ENCODE measurements at regions not wholly inside any gene's neighbourhood (a gene's known extent, or its start where the extent isn't known, plus 50 kb on each side); places are given as distances from the start of the nearest gene placed in this dataset.
"Not testable (repeated sequence)": the region's sequence is repeated elsewhere in the genome, so short reads cannot be mapped to it uniquely, and the experiment has no call there.

- TF ChIP-seq CTCF (IDR thresholded peaks at IDR 0.05; ENCODE audit: low read length, missing control alignments) = no peak
- no peak overlapping the region for H3K4me3 ChIP-seq (replicated peaks; ENCODE audit: low read depth, low read length)
- no peak for DNase-seq (ENCODE audit: low read depth)
Measured at GRCh38 chr6:28661097-28661713, 135.5 kb downstream of the GPX5 start.

DNA sequence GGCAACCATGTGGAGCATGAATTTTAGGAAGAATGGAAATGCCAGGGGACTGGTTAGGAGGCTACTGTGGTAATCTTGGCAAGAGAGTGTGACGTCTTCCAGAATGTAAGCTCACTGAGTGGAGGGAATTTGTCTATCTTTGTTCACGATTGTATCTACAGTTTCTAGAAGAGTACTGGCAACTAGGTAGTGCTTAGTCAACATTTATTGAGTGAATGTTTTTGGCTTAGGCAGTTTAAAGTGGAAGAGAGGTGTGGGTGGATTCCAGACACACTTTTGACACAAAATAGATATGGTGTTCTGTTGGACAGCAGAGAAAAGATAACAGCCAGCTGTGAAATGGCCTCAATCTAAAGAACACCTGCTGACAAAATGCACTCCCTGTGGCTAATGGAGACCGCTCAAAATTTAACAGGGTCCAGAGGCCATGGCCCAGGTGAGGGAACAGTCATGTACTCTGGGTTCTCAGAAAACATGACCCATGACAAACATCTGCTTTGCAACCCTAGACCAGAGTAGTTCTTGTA, 139.3 kb downstream of the GPX5 start:
- TF ChIP-seq CTCF (IDR thresholded peaks at IDR 0.05; ENCODE audit: low read length, missing control alignments) = no peak
- H3K4me3 ChIP-seq (replicated peaks; ENCODE audit: low read depth, low read length) = no peak overlapping the region
- DNase-seq (ENCODE audit: low read depth) = no peak

GRCh38 chr6:28673417-28673786, 147.7 kb downstream of the GPX5 start:
- no peak overlapping the region for H3K4me3 ChIP-seq (replicated peaks; ENCODE audit: low read depth, low read length)
- no peak for TF ChIP-seq CTCF (IDR thresholded peaks at IDR 0.05; ENCODE audit: low read length, missing control alignments)
- DNase-seq (ENCODE audit: low read depth) = no peak

DNA sequence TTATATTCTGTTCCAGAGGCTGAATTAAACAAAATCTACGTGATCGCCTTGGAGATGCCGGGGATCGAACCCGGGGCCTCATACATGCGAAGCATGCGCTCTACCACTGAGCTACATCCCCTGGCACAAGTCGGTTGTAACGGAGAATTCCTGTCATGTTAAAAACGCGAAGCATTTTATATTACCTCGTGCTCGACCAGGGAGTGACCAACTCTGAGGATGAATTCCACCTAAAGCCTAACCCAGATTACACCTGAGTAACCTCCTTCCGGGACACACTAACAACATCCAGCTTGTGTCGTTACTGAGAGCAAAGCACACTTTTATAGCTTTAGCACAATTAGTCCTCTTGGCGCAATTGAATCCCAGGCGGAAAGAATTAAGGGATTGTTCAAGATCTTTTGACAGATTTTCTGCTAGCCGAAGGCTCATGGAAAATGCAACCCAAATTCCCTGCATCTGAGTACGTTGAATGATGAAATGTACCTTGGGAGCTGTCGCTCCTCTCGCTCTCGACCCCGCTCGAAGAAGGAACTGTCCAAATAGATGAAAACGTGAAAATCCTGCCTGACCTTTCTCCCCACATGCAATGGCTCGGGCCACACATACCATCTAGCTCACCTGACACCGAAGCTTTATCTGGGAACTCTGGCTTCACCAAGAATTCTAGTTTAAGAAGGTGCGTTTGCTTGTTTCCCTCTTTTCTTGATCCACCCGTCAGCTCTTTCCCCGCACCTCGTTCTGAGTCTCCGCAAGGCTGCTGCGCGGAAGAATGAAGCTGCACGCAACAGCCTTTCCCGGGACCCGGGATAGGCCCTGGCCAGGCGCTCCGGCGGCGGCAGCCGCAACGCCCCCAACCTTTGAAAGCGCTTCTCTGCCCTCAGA, 148.3 kb downstream of the GPX5 start:
- no peak for TF ChIP-seq CTCF (IDR thresholded peaks at IDR 0.05; ENCODE audit: low read length, missing control alignments)
- peak overlapping the region; percentile 55 for H3K4me3 ChIP-seq (replicated peaks; ENCODE audit: low read depth, low read length)
- DNase-seq (ENCODE audit: low read depth) = peak; percentile 70

DNA sequence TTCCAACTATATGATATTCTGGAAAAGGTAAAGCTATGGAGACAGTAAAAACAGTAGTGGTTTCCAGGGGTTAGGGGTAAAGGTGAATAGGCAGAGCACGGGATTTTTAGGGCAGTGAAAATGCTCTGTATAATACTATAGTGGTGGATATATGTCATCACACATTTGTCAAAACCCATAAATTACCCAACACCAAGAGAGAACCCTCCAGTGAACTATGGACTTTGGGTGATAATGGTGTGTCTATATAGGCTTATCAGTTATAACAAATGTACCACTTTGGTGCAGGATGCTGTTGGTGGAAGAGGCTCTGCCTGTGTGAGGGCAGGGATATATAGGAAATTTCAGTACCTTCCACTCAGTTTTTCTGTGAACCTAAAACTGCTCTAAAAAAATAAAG, 149.9 kb downstream of the GPX5 start:
- DNase-seq (ENCODE audit: low read depth) = no peak
- no peak overlapping the region for H3K4me3 ChIP-seq (replicated peaks; ENCODE audit: low read depth, low read length)
- TF ChIP-seq CTCF (IDR thresholded peaks at IDR 0.05; ENCODE audit: low read length, missing control alignments) = no peak

DNA sequence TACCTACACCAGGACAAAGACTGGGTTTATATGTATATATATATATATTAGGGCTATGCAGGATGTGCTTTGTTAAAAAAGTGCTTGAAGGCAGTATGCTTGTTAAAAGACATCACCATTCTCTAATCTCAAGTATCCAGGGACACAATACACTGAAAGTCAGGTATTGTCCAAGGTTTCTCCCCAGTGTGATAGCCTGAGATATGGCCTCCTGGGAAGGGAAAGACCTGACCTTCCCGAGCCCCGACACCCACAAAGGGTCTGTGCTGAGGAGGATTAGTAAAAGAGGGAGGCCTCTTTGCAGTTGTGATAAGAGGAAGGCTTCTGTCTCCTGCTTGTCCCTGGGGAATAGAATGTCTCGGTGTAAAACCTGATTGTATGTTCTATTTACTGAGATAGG, 156.9 kb downstream of the GPX5 start:
- no peak overlapping the region for H3K4me3 ChIP-seq (replicated peaks; ENCODE audit: low read depth, low read length)
- DNase-seq (ENCODE audit: low read depth) = no peak
- no peak for TF ChIP-seq CTCF (IDR thresholded peaks at IDR 0.05; ENCODE audit: low read length, missing control alignments)

GRCh38 chr6:28682956-28683685, 157.4 kb downstream of the GPX5 start:
- not testable (repeated sequence) for H3K4me3 ChIP-seq (replicated peaks; ENCODE audit: low read depth, low read length); DNase-seq (ENCODE audit: low read depth)

All from fibroblast of pulmonary artery (primary cell).